ENCODE measurements at regions not wholly inside any gene's neighbourhood (a gene's known extent, or its start where the extent isn't known, plus 50 kb on each side); places are given as distances from the start of the nearest gene placed in this dataset.

- no peak for DNase-seq
Measured at GRCh38 chr9:18353473-18353872, 120.5 kb upstream of the ADAMTSL1 start.

GRCh38 chr9:18357321-18357720, 116.6 kb upstream of the ADAMTSL1 start:
- no peak for DNase-seq

- peak; percentile 64 for DNase-seq
Measured at GRCh38 chr9:18358325-18358724, 115.6 kb upstream of the ADAMTSL1 start.

GRCh38 chr9:18359335-18359734, 114.6 kb upstream of the ADAMTSL1 start:
- DNase-seq = peak; percentile 92

- DNase-seq = no peak
Measured at GRCh38 chr9:18360005-18360404, 113.9 kb upstream of the ADAMTSL1 start.

GRCh38 chr9:18361646-18362045, 112.3 kb upstream of the ADAMTSL1 start:
- peak; percentile 70 for DNase-seq

GRCh38 chr9:18362166-18362565, 111.8 kb upstream of the ADAMTSL1 start:
- no peak for DNase-seq

GRCh38 chr9:18362901-18363685, 110.9 kb upstream of the ADAMTSL1 start:
- DNase-seq = peak; percentile 89

GRCh38 chr9:18365651-18366050, 108.3 kb upstream of the ADAMTSL1 start:
- no peak for DNase-seq

- DNase-seq = no peak
Measured at GRCh38 chr9:18366184-18366583, 107.8 kb upstream of the ADAMTSL1 start.

- peak; percentile 61 for DNase-seq
Measured at GRCh38 chr9:18368206-18368605, 105.7 kb upstream of the ADAMTSL1 start.

GRCh38 chr9:18371141-18371540, 102.8 kb upstream of the ADAMTSL1 start:
- DNase-seq = no peak

GRCh38 chr9:18371621-18372020, 102.3 kb upstream of the ADAMTSL1 start:
- DNase-seq = no peak

GRCh38 chr9:18379073-18379811, 94.7 kb upstream of the ADAMTSL1 start:
- DNase-seq = peak; percentile 92

GRCh38 chr9:18382243-18382642, 91.7 kb upstream of the ADAMTSL1 start:
- DNase-seq = no peak

GRCh38 chr9:18384066-18384465, 89.9 kb upstream of the ADAMTSL1 start:
- no peak for DNase-seq

GRCh38 chr9:18385696-18386490, 88.1 kb upstream of the ADAMTSL1 start:
- peak; percentile 78 for DNase-seq

GRCh38 chr9:18390393-18390792, 83.6 kb upstream of the ADAMTSL1 start:
- DNase-seq = peak; percentile 60

GRCh38 chr9:18393340-18394130, 80.4 kb upstream of the ADAMTSL1 start:
- DNase-seq = peak; percentile 94

- DNase-seq = no peak
Measured at GRCh38 chr9:18394847-18395351, 79.1 kb upstream of the ADAMTSL1 start.

GRCh38 chr9:18396102-18396728, 77.7 kb upstream of the ADAMTSL1 start:
- DNase-seq = peak; percentile 47

GRCh38 chr9:18397076-18397475, 76.9 kb upstream of the ADAMTSL1 start:
- no peak for DNase-seq
